Activated T-helper 1 cell treated with Interleukin-2 at 50 U/mL for 16 hours (primary cell): ENCODE measurements at regions not wholly inside any gene's neighbourhood (a gene's known extent, or its start where the extent isn't known, plus 50 kb on each side); places are given as distances from the start of the nearest gene placed in this dataset.
"Not testable (repeated sequence)": the region's sequence is repeated elsewhere in the genome, so short reads cannot be mapped to it uniquely, and the experiment has no call there.

Experiments used
- DNase-seq: peaks from one replicate; pipeline ENCODE4 v3.0.0-alpha.2; 2020; ENCODE audit warnings: low read depth

DNA sequence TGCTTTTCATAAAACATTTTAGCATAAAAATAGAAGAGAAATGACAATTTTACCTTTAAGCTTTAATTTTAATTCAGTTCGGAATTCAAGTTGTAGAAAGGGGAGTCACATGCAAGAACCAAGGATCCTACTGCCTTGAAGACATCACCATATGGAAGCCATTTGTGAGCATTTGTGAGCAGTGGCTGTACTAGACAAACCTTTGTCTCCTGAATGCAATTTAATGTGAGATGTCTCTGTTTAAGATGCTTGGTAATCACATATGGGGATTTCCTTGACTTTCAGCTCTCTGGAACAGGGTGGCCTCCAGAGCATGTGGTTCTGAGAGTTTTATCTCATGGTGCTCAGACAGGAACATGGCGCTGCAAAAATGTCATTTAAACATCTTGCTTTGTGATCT, 421.8 kb downstream of the NYAP2 start:
- no peak for DNase-seq

DNA sequence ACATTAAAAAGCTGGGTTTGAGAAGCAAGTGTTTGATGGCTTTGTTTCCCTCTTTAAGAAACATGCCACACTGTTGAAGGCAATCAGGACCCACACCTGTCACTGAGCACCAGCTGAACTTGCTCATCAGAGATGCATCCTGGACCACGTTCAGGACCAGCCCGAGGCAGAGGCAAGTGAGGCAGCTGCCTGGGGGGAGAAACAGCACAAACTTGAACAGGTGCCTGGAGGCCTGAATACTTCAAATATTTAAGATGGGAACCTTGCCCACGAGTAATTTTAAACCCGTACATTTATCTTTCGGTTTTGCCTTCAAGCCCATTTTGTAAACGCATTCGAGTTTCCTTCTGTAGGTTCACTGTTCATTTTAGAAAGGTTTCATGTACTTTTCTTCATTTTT, 421.3 kb downstream of the NYAP2 start:
- DNase-seq = no peak

DNA sequence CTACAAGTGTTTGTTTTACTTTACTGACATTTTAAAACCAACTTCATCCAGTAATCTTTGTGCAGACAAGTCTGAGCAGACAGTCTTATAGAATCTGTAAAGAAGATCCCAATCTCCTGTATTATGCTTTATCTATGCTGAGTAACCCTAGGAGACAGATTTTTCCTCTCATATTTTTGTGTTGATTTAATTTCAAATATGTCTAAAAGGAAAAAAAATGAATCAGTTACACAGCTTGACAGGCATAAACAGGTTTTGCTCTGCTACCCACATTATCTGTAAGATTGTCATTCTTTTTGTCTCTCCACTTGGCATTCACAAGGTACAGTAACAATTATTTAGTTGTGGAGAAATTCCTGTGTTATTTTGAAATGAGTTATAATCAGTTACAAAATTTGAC, 415.0 kb downstream of the NYAP2 start:
- DNase-seq = no peak

DNA sequence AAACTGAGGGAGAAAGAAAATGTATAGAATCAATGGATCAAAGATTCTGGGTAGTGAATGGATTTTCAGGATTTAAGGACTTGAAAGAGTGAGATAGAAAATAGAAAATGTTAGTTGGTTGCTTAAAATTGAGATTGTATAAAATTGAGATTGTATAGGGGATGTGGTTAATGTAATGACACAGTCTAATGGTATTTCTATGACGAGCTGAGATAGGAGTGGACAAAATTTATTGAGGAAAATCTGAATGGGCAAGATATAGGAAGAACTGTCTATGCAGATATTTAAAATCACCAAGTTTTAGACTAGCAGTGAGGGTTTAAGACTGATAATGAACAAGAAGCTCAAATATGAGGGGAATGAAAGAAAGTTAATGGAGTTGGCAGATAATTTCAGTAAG, 406.6 kb downstream of the NYAP2 start:
- DNase-seq = no peak

DNA sequence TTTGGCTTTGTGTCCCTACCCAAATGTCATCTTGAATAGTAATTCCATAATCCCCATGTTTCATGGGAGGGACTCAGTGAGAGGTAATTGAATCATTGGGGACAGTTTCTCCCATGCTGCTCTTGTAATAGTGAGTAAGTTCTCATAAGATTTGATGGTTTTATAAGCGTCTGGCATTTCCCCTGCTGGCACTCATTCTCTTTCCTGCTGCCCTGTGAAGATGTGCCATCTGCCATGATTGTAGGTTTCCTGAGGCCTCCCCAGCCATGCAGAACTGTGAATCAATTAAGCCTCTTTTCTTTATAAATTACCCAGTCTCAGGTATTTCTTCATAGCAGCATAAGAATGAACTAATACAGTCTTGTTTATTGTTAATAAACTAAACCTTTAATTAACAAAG, 402.6 kb downstream of the NYAP2 start:
- DNase-seq = not testable (repeated sequence)

DNA sequence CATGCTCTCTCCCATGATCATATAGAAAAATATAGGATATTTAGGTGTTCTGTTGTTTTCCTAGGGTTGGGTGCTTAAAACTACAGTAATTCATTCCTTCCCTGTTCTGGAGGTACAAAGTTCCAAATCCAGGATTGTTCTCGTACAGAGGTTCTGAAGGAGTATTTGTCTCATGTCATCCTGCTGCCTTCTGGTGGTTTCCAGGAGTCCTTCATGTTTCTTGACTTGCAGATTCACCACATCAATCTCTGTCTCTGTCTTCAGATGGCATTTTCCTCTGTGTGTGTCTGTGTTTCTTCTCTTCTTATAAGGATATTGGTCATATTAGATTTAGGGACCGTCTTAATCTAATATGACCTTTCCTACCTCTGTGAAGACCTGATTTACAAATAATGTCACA, 397.9 kb downstream of the NYAP2 start:
- DNase-seq = no peak

DNA sequence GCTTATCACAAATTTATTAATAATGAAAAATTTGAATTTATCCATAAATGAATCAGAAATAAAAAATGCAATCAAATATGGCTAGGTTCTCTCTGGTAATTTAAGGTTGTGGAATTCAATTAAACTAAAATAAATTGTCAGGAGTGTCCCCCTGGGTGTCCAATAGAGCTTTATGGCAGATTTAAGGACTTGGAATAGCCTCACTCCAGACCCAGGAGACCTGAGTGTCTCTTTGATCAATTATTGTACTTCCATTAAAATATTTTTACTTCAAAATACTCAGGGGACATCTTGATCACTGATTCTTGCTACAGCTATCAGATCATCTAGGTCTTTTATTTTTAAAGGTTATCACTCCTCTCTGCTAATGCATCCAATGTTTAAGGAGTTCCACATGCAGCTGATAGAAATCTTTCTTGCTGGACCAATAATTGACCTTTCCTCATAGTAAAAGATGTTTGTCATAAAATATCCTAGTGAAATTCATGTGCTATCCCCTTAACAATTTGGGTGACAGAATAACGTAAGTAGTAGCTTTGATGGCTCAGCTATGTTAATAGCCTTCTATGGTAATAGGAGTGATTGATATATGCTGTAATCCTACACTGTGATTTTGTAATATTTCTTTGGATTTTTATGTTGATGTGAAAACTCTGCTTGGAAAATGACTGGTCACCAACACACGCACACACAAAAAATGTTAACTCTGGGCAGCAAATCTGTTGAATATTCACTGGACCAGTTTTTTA, 395.3 kb downstream of the NYAP2 start:
- no peak for DNase-seq

DNA sequence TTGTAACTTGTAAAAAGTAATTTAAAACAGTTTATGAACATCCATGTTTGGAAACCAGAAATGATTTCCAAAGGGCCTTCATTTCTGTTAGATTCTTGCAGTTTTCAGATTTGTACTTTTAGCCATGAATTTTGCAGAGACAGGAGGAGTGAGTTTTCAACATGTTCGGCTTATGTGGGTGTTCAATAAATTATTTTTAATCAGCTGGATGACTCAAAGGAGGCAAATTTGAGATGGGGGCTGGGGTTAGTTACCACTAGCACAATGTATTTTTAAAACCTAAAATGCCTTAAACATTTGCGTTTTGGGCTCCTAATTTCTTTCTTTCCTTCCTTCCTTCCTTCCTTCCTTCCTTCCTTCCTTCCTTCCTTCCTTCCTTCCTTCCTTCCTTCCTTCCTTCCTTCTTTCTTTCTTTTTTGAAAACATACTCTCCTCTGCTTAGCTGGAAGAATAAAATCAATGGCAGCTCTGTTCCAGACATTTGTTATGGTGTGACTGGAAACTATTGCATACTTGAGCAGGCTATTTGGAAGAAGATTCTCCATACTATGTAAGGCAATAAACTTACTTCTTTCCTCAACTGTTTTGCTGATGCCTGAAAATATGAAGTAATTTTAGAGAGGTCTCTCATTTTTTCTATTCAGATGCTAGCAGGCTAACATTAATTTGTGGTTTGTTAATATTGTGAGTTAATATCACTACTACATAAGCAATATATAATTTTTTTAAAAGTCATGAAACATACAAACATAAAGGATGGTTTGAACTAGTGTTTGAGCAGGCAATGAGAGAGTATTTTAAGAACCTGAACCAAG, 394.4 kb downstream of the NYAP2 start:
- DNase-seq = no peak

DNA sequence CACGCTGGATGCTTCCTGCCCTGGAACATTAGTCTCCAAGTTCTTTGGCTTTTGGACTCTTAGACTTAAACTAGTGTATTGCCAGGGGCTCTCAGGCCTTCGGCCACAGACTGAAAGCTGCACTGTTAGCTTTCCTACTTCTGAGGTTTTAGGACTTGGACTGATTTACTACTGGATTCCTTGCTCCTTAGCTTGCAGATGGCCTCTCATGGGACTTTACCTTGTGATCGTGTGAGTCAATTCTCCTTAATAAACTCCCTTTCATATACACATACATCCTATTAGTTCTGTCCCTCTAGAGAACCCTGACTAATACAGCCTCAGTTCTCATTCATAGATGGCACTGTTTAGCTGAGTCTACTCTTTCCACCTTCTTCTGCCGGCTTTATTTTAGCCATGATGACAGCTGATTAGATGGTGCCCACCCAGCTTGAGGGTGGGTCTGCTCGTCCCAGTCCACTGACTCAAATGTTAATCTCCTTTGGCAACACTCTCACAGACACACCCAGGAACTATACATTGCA, 389.1 kb downstream of the NYAP2 start:
- no peak for DNase-seq

DNA sequence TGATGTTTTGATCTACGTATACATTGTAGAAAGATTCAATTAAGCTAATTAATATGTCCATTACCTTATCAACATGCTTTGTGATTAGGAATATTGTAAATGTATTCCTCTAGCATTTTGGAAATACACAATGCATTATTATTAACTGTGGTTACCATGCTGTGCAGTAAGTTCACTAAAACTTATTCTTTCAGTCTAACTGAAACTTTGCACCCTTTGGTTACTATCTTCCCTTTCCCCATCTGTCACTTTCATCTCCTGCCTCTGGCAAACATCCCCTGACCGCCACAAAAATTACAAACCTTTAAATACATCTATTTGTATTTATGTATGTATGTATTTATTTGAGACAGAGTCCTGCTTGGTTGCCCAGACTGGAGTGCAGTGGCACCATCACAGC, 388.0 kb downstream of the NYAP2 start:
- no peak for DNase-seq

DNA sequence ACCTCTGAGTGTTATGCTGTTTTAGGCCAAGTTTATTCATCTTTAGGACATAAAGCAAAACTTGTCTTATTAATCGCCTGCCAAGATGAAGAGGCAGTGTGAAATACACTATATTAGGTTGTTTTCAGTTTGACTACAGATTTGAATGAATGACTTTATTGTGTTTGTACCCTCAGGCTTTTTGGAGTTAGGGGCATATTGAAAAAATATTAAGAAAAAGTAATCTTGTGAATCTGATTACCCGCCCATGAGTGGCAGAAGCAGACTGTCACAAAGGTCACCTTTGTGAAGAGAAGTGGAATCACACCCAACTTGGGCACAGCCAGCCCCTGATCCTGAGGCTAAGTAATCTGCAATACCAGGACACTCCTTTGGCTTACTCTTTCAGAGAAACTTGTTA, 382.5 kb downstream of the NYAP2 start:
- DNase-seq = no peak

DNA sequence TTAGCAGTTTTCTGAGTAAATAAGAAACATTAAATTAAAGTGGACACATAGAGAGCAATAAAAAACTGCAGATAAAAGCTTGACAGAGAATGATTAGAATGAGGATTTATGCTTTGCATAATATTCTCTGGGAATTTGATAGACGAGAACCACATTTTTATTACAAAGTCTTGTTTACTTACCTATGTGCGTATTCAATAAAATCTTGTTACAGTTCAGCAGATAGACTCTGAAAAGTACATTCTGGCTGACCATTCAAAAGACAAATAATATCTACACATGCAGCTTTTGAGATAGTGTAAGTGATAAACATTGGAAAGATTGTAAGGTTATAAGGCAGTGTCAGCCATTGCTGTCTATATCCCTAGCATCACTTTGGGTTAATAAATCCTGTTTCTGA, 381.6 kb downstream of the NYAP2 start:
- no peak for DNase-seq

DNA sequence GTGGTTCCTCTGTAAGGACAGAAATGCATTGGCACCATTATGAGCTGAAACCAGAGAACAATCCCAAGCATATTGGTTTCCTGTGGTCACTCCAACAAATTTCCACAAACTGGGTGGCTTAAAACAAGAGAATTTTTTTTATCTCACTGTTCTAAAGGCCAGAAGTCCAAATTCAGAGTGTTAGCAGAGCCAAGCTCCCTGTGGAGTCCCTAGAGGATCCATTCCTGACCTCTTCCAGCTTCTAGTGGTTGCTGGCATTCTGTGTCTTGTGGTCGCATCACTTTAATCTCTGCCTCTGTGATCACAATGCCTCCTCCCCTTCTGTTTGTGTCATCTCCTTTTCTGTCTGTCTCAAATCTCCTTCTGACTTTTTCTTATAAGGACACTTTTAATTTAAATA, 380.3 kb downstream of the NYAP2 start:
- DNase-seq = no peak

DNA sequence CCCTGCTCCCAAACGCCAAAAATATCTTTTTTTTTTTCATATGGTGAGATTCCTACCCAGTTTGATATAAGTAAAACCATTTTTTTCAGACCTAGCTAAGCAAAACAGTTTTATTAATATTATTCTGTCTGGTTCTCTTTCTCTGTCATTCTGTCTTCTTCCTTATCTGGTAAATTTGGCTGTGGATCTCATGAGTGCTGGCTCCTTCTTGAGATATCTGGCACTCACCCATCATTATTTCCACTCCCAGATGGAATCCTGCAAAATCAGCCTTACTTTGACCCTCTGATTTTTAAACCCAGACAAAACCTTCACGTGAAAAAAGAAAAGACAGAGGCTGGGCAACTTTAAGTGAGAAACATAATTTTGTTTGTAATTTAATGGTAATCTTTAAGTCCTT, 373.6 kb downstream of the NYAP2 start:
- no peak for DNase-seq

DNA sequence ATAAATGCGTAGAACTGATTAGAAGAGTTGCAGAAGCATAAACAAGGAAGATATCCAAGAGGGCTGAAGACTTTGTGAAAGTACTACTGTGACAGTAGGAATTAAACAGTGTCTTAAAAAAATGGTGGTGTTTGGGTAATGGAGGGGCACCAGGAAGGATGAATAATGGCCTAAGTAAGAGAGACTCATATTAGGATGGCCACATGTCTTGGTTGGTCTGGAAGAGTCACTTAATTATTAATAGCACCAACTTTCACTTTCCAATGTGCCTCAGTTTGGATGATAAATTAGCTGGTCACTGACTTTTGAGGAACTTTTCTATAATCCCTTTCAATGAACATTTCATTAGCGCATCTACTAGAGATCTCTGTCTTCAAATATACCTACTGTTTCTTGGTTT, 372.2 kb downstream of the NYAP2 start:
- DNase-seq = no peak

DNA sequence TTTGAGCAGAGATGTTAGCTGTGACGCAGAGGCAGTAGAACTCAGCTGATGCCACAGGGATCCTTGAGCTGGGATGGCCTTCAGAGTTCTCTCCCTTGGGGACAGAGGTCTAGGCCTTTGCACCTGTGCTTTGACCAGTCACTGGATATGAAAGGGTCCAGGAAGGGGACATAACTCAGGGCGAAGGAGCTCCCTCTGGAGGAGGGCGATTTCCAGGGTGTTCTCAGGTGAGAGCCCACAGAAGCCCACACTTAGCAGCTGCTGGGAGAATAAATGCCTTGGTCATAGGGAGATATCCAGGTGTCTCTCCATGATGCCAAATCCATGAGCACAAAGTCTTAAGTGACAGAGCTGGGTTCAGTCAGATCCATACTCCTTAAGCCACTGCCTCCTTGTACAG, 369.2 kb downstream of the NYAP2 start:
- no peak for DNase-seq

DNA sequence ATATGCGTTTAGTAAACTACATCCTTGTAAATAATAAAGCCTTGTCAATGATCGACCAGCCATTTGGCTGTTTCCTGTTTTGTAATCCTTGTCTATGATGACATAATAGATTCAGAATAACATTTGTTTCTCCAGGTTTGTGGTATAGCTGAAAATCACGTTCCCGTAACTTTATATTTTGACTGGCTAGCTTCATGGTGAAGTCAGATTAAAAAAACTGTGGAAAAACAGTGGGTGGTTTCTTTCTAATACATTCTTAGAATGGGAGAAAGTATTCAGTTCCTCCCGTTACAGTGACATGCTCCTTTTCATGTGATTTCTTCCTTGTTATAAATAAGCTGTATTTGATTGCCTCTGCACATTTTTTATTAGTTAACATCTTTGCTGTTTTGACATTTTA, 366.9 kb downstream of the NYAP2 start:
- no peak for DNase-seq

DNA sequence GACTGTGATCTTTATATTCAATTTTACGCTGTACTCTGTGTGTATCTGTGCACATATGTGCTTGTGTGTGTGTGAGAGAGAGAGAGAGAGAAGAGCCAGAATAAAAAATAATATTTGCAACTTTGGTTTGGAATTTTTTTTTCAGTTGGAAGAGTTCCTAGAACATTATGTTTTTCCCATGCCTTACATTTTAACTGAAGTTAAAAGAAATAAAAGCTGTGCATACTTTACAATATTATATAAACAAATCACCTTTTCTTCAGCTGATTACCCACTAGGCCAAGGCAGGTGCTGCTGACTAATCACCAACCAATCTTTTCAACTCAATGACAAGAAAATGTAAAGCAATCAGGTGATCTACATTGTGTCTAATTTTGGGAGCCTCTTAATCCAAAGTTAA, 366.3 kb downstream of the NYAP2 start:
- no peak for DNase-seq

DNA sequence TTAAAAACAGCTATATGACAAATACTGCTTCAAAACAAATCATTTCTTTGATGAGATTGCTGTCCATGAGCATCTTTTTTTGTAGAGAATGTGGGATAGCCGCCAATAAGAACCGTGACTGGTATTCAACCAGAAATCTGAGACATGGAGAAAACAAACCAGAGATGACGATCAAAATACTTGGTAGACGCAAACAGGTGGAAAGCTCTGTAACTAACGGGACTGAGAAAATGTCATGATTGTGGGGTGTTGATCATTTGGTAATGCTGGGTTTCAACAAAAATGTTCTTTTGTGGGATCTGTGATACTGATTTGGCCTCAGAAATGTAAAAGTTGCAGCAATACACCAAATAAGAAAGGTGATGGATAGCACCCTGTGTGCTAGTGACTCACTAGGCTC, 364.8 kb downstream of the NYAP2 start:
- DNase-seq = no peak

DNA sequence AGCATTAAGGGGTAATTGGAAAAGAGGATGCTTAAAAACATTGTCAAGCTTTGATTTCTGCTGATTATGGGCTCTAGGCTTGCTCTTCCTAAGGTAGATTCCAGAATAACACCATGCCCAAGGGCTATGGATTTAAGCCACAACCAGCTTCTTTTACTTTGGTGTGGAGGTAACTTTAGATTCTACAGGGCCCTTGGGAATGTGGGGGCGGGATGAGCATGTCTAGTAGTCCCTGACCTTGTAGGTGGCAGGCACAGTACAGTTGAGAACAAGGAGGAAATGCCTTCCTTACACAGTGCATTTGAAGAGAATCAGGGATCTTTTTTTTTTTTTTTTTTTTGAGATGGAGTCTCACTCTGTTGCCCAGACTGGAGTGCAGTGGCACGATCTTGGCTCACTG, 364.2 kb downstream of the NYAP2 start:
- no peak for DNase-seq

DNA sequence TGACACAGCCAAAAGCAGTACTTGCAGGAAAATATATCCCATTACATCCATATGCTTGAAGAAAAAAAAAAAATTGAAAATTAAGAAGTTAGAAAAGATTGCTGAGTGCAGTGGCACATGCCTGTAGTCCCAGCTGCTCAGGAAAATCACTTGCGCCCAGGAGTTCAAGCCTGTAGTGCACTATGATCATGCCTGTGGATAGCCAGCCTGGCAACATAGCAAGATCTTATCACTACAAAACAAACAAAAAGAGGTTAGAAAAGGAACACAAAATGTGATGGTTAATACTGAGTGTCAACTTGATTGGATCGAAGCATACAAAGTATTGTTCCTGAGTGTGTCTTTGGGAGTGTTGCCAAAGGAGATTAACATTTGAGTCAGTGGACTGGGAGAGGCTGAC, 361.9 kb downstream of the NYAP2 start:
- no peak for DNase-seq

DNA sequence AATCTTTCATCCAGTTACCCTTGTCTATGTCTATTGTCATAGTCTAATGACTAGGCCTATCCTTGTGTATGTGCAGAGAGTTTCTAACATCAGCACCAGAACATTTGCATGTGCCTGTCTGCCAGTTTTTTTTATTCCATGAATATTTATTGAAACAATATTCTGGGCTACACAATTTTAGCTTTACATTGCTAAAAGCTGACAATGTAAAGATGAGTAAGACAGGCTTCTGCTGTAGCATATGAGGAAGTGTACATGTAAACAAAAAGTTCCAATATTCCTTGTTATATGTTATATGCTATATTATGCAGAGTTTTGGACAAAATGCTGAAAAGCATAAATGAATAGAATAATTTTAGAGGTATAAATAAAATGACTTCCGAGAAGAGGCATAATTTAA, 357.7 kb downstream of the NYAP2 start:
- DNase-seq = no peak

DNA sequence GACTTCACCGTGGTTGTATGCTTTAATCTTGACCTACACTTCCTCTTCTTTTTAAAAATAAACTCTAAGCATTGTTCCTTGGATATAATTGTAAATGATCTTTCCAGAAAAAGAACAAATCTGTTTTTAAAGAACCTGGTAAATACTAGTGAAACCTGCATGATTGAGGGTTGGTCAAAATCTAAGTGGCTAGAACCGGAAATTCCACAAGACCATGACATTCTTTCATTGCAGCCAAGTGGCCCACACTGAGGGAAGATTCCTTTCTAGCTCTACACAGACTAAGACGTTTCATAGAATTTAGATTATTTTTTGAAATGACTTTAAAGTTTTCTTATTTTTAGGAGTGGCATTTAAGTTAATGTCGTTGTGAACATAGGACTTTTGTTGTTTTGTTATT, 356.7 kb downstream of the NYAP2 start:
- no peak for DNase-seq

DNA sequence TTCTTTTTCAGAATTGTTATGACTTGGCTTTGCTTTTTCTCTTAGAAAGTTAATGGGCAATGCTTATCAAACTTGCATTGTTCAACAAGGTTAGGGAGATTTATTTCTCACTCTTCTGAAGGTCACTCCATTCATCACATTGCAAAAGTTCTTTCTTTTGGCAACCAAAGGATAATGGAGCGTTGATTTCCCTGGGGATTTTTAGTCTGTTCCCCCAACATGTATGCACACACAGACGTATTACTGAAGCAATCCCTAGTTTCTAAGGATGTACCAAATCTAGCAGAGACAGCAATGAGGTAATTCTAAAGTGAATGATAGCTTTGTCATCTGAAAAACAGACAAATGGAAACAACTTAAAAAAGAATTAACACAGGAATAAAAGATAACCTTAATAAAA, 349.1 kb downstream of the NYAP2 start:
- DNase-seq = no peak
